Head of caudate nucleus (tissue), 42 donors: ENCODE measurements at regions not wholly inside any gene's neighbourhood (a gene's known extent, or its start where the extent isn't known, plus 50 kb on each side); places are given as distances from the start of the nearest gene placed in this dataset.

ENCODE experiments used
- DNase-seq, 42 donors: peaks; one replicate each; pipeline versions ENCODE4 v3.0.0 to v3.0.0-alpha.2; 2020 to 2021; ENCODE audit warnings: mixed read lengths in 7 of 42
- intact Hi-C: fragments of 100-400 bp; cut with DNase I; formaldehyde crosslinking; loops from one replicate; pipeline ENCODE4 v1.15.0; 2022

GRCh38 chr10:33523236-33523792 lies 188.8 kb upstream of the NRP1 start:
- DNase-seq: no peak
- intact Hi-C loops: no loop called here

DNA sequence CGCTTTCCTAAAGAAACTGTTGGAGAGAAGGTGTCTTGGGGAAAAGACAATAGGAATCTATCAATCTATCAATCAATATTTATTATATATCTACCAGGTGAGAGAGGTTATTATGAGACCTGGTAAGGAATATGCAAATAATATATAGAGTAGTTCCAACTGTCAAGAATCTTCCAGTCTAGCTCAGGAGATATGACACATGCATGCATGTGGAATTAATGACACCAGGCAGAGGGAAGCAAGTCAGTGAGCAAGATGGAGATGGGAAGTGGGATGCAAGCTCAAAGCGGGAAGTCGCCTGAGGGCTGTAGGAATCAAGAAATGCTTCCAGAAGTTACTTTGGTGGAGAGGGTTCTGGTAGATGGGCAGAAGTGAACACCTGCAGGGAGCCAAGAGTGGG lies 187.4 kb upstream of the NRP1 start:
- intact Hi-C loops: no loop called here
- no peak for DNase-seq

- intact Hi-C loops: no loop called here
- DNase-seq: no peak
Observed at GRCh38 chr10:33521062-33521461, 186.6 kb upstream of the NRP1 start.

- no peak for DNase-seq
- intact Hi-C loops: no loop called here
Observed at GRCh38 chr10:33520223-33520622, 185.8 kb upstream of the NRP1 start.

DNA sequence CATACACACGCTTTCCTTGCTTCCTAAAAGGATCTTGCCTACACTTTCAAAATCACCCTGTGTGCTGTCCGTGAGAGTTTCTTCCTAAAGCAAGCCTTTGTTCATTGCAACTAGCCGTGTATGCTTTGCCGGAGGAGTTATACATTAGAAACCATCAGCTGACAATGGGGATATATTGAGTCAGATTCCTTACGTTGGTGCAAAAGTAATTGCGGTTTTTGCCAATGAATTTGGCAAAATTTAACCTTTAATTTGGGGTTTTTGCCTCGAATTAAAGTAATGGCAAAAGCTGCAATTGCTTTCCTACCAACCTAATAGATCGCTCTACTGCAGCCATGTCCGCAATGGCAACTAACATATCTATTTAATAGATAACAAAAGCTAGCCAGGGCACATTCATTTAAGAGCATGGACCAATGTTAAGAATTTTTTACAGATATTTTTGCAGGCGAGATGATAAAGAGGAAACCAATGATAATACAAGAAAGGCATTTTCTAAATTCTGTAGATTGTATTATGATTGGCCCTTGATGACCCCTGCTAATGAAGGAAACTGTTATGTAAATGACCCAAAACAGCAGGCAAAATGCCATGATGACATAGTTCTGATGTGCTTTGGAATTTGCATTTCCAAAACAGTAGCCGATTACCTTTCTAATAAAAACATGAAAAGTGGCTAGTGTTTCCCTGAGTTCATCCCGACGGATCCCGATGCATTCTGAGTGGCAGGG lies 184.8 kb upstream of the NRP1 start:
- no peak for DNase-seq

GRCh38 chr10:33510206-33510605 lies 175.7 kb upstream of the NRP1 start:
- DNase-seq: no peak
- intact Hi-C loops: no loop called here

More for the DNA sequence above, 184.8 kb upstream of the NRP1 start:
- intact Hi-C loops: no loop called here

GRCh38 chr10:33509231-33509831 lies 174.9 kb upstream of the NRP1 start:
- intact Hi-C loops: no loop called here
- peak in 4 of 42 donors; percentile 6 to 41 (median 10) for DNase-seq

DNA sequence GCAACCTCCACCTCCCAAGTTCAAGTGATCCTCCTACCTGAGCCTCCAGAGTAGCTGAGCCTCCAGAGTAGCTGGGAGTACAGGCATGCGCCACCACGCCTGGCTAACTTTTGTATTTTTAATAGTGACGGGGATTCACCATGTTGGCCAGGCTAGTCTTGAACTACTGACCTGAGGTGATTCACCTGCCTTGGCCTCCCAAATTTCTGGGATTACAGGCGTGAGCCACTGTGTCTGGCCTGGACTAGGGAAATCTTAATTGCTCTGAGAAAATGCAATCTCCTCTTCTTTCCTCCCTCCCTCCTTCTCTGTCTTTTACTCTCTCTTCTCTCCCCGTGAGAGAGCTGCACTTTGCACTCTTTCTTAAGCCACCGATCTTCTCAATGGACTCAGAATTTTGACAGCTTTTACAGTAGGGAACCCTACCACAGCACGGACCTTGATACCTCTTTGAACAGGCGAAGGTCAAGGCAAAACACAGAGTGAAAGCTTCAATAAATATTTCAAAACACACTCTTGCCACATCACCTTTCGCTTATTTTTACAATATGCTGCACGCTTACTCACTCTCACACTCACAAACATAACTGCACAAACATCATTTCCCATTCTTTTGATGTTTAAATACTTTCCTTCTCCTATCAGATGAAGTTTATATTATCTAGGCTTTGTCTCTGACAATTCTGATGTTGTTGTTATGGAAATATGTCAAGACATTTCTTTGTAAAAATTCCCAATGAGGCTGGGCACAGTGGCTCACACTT lies 173.4 kb upstream of the NRP1 start:
- intact Hi-C loops: no loop called here
- DNase-seq: no peak

- DNase-seq: no peak
- intact Hi-C loops: no loop called here
Observed at GRCh38 chr10:33506838-33507661, 172.6 kb upstream of the NRP1 start.

DNA sequence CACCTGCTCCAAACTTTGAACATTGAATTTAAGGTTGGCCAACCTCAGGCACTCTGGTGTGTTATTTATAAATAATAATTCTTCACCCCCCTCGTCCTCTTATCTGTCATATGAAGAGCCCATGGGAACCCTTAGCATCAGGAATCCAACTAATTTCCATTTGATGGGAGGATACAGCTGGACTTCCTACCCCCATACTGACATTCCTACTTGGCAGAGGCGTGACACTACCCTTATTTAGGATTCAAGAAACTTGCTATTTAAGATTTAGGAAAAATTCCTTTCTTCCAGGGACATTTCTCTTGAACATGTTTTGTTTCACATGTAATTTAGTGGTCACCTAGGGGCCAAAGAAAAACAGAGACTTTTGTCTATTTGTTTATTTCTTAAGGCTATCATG lies 171.9 kb upstream of the NRP1 start:
- no peak for DNase-seq
- intact Hi-C loops: no loop called here

- intact Hi-C loops: no loop called here
- no peak for DNase-seq
Observed at GRCh38 chr10:33501161-33501560, 166.7 kb upstream of the NRP1 start.

GRCh38 chr10:33498391-33498891 lies 164.0 kb upstream of the NRP1 start:
- intact Hi-C loops: no loop called here
- DNase-seq: no peak

DNA sequence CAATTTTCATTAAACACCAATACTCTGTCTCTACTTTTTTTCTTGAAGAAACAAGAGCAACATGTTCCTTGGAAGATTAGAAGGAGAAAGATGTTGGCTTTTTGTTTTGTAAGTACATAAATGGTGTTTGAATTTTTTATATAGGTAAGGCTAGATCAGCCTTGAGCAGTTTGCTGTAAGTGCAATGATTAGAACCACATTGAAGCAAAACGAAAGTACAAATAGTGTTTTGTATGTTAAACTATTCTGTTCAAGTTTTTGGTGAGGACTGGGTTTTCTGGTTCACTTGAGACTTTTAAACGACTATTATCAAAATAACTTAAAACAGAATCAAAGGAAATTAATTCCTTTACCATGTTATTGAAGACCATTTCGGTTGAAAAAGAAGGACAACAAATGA lies 162.9 kb upstream of the NRP1 start:
- intact Hi-C loops: no loop called here
- no peak for DNase-seq

DNA sequence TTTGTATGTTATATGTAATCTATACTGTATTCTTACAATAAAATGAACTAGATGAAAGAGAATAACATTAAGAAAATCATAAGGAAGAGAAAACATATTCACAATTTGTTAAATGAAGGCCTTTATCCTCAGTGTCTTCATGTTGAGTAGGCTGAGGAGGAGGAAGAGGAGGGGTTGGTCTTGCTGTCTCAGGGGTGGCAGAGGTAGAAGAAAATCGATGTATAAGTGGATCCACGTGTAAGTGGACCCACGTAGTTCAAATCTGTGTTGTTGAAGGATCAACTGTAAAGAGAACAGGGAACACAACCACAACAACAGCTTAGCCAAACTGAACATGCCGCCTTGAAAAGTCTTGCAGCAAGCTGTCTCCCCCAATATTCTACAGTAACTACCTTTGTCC lies 161.6 kb upstream of the NRP1 start:
- intact Hi-C loops: no loop called here
- no peak for DNase-seq

DNA sequence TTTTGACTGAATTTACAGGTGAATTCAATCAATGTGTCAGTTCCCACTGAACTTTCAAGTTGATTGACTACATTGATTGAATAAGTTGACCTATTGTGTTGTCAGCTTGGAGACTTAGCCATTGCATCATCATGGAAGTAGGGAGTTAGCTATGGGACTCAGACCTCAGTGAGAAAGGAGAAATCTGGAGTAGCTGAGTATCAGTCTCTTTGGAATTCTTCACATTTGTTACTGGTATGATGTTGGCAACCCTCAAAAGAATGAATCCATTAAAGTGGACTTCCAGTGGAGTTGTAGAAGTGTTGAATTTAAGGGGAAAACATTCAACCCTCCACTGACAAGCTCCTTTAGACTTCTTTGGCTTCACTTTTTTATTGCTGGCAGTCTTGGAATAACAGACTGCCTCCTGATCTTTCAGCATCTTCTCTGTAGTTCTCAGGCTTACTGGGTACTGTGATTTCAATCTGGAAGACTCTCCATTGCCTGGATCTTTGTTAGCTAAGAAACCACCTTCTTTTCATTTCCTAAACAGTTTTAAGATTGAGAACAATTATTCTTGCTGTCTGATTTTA lies 160.3 kb upstream of the NRP1 start:
- no peak for DNase-seq
- intact Hi-C loops: no loop called here

GRCh38 chr10:33493978-33494377 lies 159.5 kb upstream of the NRP1 start:
- intact Hi-C loops: no loop called here
- DNase-seq: no peak

DNA sequence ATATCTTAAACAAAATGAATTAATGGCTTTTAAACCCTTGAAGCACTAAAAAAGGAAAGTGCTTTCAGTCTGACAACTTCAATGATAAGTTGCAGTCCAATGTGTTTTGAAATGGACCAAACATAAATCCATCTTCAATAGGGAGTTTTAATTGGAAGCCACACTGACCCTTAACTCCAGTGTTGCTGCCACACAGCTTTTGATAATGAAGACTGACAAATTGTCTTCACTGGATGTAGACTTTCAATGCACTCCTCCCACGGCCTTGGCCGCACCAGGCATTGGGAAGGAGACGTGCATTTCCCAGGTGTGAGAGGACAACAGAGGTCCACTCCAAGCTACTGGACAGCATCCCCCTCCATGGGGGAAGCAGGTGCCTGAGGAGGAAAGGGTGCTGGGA lies 159.0 kb upstream of the NRP1 start:
- no peak for DNase-seq
- intact Hi-C loops: no loop called here

DNA sequence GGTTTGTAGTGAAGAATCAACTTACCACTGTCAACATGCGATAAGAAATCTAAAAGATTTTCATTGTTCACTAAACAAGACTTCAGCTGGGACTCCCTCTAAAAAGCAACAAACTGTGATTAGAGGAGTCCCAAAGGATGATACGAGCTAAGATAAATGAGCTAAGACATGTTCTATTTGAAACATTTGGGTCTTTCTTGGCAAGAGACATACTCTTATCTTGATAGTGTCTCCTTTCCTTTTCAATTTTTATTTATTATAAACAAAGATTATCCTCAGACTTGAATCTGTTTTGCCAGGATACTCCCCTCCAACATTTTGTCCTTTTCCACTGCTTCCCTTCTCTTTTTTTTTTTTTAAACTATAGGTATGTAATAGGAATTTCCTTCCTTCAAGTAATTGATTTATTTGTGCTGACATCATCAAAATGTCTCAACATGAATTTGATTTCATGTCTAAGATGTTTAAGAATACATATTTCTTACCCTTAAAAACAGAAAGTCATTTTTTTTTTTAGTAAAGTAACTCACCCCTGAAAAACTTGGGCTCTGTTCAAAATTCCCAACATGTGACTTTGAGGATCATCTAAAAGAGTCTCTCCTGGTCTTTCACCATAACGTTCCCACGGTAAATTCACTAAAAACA lies 158.4 kb upstream of the NRP1 start:
- no peak for DNase-seq
- intact Hi-C loops: no loop called here
